ENCODE measurements at regions not wholly inside any gene's neighbourhood (a gene's known extent, or its start where the extent isn't known, plus 50 kb on each side); places are given as distances from the start of the nearest gene placed in this dataset.

DNA sequence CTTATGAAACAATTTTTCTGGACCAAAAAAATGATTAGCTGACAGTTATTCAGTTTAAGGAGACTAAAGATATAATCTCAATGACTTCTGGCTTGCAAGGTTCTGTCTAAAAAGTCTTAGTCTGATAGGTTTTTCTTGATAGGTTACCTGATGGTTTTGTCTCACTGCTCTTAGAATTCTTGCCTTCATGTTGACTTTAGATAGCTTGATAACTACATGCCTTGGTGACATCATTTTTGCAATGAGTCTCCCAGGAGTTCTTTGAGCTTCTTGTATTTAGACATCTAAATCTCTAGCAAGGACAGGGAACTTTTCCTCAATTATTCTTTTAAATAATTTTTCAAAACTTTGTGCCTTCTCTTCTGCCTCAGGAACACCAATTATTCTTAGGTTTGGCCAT, 1965.3 kb downstream of the ARAP2 start:
- TF ChIP-seq, protein P1, sequence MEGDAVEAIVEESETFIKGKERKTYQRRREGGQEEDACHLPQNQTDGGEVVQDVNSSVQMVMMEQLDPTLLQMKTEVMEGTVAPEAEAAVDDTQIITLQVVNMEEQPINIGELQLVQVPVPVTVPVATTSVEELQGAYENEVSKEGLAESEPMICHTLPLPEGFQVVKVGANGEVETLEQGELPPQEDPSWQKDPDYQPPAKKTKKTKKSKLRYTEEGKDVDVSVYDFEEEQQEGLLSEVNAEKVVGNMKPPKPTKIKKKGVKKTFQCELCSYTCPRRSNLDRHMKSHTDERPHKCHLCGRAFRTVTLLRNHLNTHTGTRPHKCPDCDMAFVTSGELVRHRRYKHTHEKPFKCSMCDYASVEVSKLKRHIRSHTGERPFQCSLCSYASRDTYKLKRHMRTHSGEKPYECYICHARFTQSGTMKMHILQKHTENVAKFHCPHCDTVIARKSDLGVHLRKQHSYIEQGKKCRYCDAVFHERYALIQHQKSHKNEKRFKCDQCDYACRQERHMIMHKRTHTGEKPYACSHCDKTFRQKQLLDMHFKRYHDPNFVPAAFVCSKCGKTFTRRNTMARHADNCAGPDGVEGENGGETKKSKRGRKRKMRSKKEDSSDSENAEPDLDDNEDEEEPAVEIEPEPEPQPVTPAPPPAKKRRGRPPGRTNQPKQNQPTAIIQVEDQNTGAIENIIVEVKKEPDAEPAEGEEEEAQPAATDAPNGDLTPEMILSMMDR (IDR thresholded peaks at IDR 0.05), result no peak
- no peak for TF ChIP-seq ZFX (IDR thresholded peaks at IDR 0.05; ENCODE audit: borderline replicate concordance)
- H3K27ac ChIP-seq, result no peak overlapping the region

DNA sequence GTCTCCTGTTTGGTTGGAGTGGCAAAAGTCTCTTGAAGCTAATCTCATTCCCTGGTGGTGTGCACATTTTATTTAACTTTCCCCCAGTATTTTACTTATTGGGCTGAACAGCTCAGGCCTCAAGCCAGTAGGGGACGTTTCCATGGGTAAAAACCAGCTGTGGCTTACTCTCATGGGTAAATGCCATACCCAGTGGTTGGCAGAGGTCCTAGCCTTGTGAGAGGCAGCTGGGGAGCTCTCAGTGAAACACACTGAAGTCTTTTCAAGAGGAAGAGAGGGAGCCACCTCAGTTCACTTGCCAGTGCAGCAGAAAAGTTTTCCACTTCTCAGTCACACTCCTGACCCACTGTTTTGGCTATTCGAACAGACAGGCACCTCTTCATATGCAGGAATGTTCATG, 1964.2 kb downstream of the ARAP2 start:
- no peak for TF ChIP-seq ZFX (IDR thresholded peaks at IDR 0.05; ENCODE audit: borderline replicate concordance)
- TF ChIP-seq, protein P1 (IDR thresholded peaks at IDR 0.05), result no peak
- H3K27ac ChIP-seq, result no peak overlapping the region

DNA sequence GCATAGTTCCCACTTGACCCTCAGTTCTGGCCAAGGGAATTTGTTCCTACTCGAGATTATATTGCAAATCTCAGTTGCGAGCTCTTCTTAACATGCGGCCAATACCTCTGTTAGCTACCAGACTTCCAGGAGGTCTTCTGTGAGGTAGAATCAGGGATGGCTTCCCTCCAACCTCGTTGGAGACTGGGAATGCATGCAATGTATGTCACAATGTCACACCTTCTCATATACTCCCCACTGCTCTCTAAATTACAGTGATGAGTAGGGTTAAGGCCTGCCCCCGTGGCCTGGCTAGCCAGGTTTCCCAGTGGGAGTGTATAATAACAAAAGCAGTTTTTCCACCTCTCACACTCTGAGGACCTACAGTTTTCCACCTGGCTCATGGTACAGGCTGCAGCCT, 1962.5 kb downstream of the ARAP2 start:
- TF ChIP-seq ZFX (IDR thresholded peaks at IDR 0.05; ENCODE audit: borderline replicate concordance), result no peak
- TF ChIP-seq, protein P1 (IDR thresholded peaks at IDR 0.05), result no peak
- H3K27ac ChIP-seq, result no peak overlapping the region

DNA sequence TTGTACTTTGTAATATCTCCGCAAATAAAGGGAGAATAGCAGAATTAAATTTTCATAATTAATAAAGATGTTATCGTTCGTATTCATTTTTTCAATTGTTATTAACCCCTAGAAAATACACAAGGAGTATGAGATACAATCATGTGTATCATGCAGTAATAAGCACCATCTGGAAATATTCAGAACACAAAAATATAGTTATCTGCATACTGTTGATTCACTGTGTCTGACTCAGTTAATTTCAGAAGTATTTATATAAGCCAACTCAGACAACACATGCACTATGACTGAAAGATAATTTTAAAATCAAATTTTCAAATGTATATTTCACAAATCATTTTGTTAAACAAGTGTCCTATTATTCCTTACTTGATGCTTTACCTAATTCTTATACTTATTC, 1954.8 kb downstream of the ARAP2 start:
- TF ChIP-seq, protein P1 (IDR thresholded peaks at IDR 0.05), result no peak
- no peak for TF ChIP-seq ZFX (IDR thresholded peaks at IDR 0.05; ENCODE audit: borderline replicate concordance)
- H3K27ac ChIP-seq, result no peak overlapping the region

DNA sequence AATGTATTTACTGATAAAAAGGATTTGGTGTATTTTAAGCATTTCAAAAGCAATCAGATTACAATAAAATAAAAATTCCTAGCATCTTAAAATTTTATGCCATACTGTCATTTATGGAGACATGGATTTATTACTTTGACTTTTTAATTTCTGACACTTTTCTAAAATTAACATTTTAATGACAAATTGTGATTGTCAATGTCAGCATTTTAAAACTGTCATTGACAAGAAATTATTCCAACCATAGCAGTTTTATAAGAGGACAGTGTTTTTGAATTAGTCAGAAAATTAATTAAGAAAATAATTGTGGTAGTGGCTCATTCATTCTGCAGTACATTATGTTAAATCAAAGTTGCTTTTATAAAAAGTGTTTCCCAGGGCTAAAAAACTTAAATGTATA, 1954.4 kb downstream of the ARAP2 start:
- TF ChIP-seq, protein P1 (IDR thresholded peaks at IDR 0.05), result no peak
- no peak for TF ChIP-seq ZFX (IDR thresholded peaks at IDR 0.05; ENCODE audit: borderline replicate concordance)
- H3K27ac ChIP-seq, result no peak overlapping the region

DNA sequence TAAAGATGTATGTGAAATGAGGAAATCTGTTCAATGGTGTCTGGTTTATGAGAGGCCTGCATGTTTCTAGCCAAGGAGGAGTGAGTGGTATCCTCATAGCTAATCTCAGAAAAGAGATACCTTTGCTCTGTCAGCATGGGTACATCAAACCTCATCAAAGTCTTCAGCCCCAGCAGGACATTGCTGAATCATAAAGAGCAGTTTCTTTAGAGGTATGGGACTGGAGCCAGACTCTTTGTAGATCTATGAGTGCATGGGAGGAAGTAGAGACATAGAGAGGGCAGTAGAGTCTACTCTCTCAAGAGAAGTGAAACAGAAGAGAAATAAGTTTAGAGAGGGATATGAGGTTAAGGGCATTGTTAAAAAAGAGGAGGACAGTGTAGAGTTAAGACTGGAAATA, 1950.9 kb downstream of the ARAP2 start:
- no peak for TF ChIP-seq ZFX (IDR thresholded peaks at IDR 0.05; ENCODE audit: borderline replicate concordance)
- TF ChIP-seq, protein P1 (IDR thresholded peaks at IDR 0.05), result no peak

DNA sequence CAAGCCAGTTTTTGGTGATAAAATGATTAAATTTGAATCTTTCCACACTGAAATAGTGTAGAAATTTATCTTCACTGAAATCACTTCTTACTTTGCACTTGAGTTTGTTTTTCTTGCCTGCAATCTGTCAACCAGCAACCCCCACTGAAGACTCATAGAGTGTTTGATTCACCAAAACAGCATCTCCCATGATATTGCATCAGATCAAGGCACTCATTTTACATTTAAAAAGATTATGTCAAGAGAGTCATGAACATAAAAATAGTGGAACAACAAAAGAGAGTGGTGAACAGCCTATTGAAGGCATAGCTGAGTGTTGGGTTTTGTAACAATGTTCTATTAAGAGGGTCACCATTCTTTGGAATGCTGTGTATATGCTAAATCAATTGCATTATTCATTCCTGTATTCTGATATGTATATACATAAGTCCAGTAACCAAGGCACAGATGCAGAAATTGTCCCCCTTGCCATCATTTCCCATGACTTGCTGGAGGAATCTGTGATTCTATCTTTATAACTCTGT, 1934.9 kb downstream of the ARAP2 start:
- no peak overlapping the region for H3K27ac ChIP-seq
- TF ChIP-seq, protein P1 (IDR thresholded peaks at IDR 0.05), result no peak
- no peak for TF ChIP-seq ZFX (IDR thresholded peaks at IDR 0.05; ENCODE audit: borderline replicate concordance)

More for the DNA sequence above, 1950.9 kb downstream of the ARAP2 start:
- H3K27ac ChIP-seq, result no peak overlapping the region

Data from 22Rv1 (cell line).